HEK293 (cell line): ENCODE measurements at regions not wholly inside any gene's neighbourhood (a gene's known extent, or its start where the extent isn't known, plus 50 kb on each side); places are given as distances from the start of the nearest gene placed in this dataset.

Experiments used
- CTCF ChIA-PET: fragments of 350-600 bp; formaldehyde crosslinking; extraction: SDS; loops from one replicate; lab custom pipeline; 2021; ENCODE audit warnings: antibody characterized with exemption; lab: Yijun Ruan, JAX
- POLR2A ChIA-PET: fragments of 300-600 bp; formaldehyde crosslinking; extraction: SDS; loops from one replicate; lab custom pipeline; 2020; ENCODE audit warnings: antibody characterized with exemption, inconsistent platforms; lab: Yijun Ruan, JAX
- H3K27ac ChIP-seq: fragments of 200-500 bp; sonication (Bioruptor generic); 2 replicates; pipeline ENCODE4 v1.5.1; 2014; ENCODE audit warnings: low read depth, low read length, control low read depth, inconsistent platforms; ENCODE audit errors: extremely low read depth
- H3K36me3 ChIP-seq, 2 experiments: fragments of 200-500 bp in 1 of 2; sonication (Bioruptor generic) in 1 of 2; 1 replicate in 1 of 2; 2 replicates in 1 of 2; pipeline ENCODE4 v1.5.1; 2014 to 2017; ENCODE audit warnings: inconsistent platforms in 2 of 2, low read length in 2 of 2; ENCODE audit not compliant: control insufficient read depth in 2 of 2, insufficient read depth in 1 of 2
- H3K4me1 ChIP-seq: fragments of 200-500 bp; sonication (Bioruptor generic); 2 replicates; pipeline ENCODE4 v1.5.1; 2014; ENCODE audit warnings: mild to moderate bottlenecking, low read length, inconsistent platforms; ENCODE audit not compliant: control insufficient read depth, insufficient read depth
- H3K4me3 ChIP-seq: 2 replicates; pipeline ENCODE4 v1.5.1; 2011; ENCODE audit warnings: low read depth, mild to moderate bottlenecking, control low read depth, low read length, moderate library complexity
- H3K9me3 ChIP-seq: fragments of 200-500 bp; sonication (Bioruptor generic); 2 replicates; pipeline ENCODE4 v1.5.1; 2014; ENCODE audit warnings: low read depth, low read length, inconsistent platforms; ENCODE audit not compliant: control insufficient read depth, insufficient read depth
- AEBP2 ChIP-seq: fragments of 450-650 bp; formaldehyde crosslinking; IDR thresholded peaks from 2 replicates; pipeline ENCODE4 v1.5.1; 2016; ENCODE audit warnings: missing biosample characterization, missing genetic modification characterization, borderline replicate concordance
- IKZF3 ChIP-seq: fragments of 450-650 bp; IDR thresholded peaks from 2 replicates; pipeline ENCODE4 v1.5.0; 2018; ENCODE audit warnings: missing biosample characterization, mild to moderate bottlenecking, missing genetic modification characterization, moderate library complexity
- KLF16 ChIP-seq: fragments of 450-650 bp; formaldehyde crosslinking; IDR thresholded peaks from 2 replicates; pipeline ENCODE4 v1.5.1; 2017; ENCODE audit warnings: missing biosample characterization, missing genetic modification characterization
- SALL2 ChIP-seq: fragments of 450-650 bp; formaldehyde crosslinking; IDR thresholded peaks from 2 replicates; pipeline ENCODE4 v1.5.0; 2017; ENCODE audit warnings: missing biosample characterization, mild to moderate bottlenecking, missing genetic modification characterization, borderline replicate concordance
- SETDB1 ChIP-seq: IDR thresholded peaks from one replicate; pipeline ENCODE4 v1.6.1; 2017; ENCODE audit warnings: mild to moderate bottlenecking, low read length, moderate library complexity, mixed read lengths; ENCODE audit not compliant: insufficient read length
- TRIM28 ChIP-seq: IDR thresholded peaks from 2 replicates; pipeline ENCODE4 v1.6.1; 2011; ENCODE audit warnings: low read length, control low read depth, borderline replicate concordance
- ZBTB6 ChIP-seq: fragments of 450-650 bp; formaldehyde crosslinking; IDR thresholded peaks from 2 replicates; pipeline ENCODE4 v1.5.1; 2017; ENCODE audit warnings: missing biosample characterization, missing genetic modification characterization
- ZEB2 ChIP-seq: fragments of 450-650 bp; formaldehyde crosslinking; IDR thresholded peaks from 2 replicates; pipeline ENCODE4 v1.5.1; 2016; ENCODE audit warnings: missing biosample characterization, missing genetic modification characterization
- ZNF112 ChIP-seq: fragments of 450-650 bp; formaldehyde crosslinking; IDR thresholded peaks from 2 replicates; pipeline ENCODE4 v1.5.0; 2017; ENCODE audit warnings: missing biosample characterization, missing genetic modification characterization
- ZNF114 ChIP-seq: fragments of 450-650 bp; formaldehyde crosslinking; IDR thresholded peaks from 2 replicates; pipeline ENCODE4 v1.5.0; 2017; ENCODE audit warnings: missing biosample characterization, missing genetic modification characterization
- ZNF155 ChIP-seq: fragments of 450-650 bp; formaldehyde crosslinking; IDR thresholded peaks from 2 replicates; pipeline ENCODE4 v1.5.1; 2016; ENCODE audit warnings: missing biosample characterization, missing genetic modification characterization
- ZNF157 ChIP-seq: fragments of 450-650 bp; formaldehyde crosslinking; IDR thresholded peaks from 2 replicates; pipeline ENCODE4 v1.5.1; 2016; ENCODE audit warnings: missing biosample characterization, missing genetic modification characterization
- ZNF223 ChIP-seq: fragments of 450-650 bp; formaldehyde crosslinking; IDR thresholded peaks from 2 replicates; pipeline ENCODE4 v1.5.1; 2016; ENCODE audit warnings: missing biosample characterization, missing genetic modification characterization
- ZNF23 ChIP-seq: fragments of 450-650 bp; formaldehyde crosslinking; IDR thresholded peaks from 2 replicates; pipeline ENCODE4 v1.5.1; 2016; ENCODE audit warnings: missing biosample characterization, missing genetic modification characterization, borderline replicate concordance
- ZNF354C ChIP-seq: fragments of 450-650 bp; formaldehyde crosslinking; IDR thresholded peaks from 2 replicates; pipeline ENCODE4 v1.5.1; 2016; ENCODE audit warnings: missing biosample characterization, missing genetic modification characterization, low read depth, borderline replicate concordance
- ZNF366 ChIP-seq: fragments of 450-650 bp; formaldehyde crosslinking; conservative IDR thresholded peaks from 2 replicates; pipeline ENCODE4 v1.5.1; 2016; ENCODE audit warnings: missing biosample characterization, missing genetic modification characterization
- ZNF423 ChIP-seq: fragments of 450-650 bp; formaldehyde crosslinking; IDR thresholded peaks from 2 replicates; pipeline ENCODE4 v1.5.1; 2016; ENCODE audit warnings: missing biosample characterization, missing genetic modification characterization
- ZNF433 ChIP-seq: fragments of 450-650 bp; formaldehyde crosslinking; IDR thresholded peaks from 2 replicates; pipeline ENCODE4 v1.5.1; 2016; ENCODE audit warnings: missing biosample characterization, missing genetic modification characterization, low read depth
- ZNF473 ChIP-seq: fragments of 450-650 bp; formaldehyde crosslinking; IDR thresholded peaks from 2 replicates; pipeline ENCODE4 v1.5.1; 2017; ENCODE audit warnings: missing biosample characterization, missing genetic modification characterization
- ZNF48 ChIP-seq: fragments of 450-650 bp; formaldehyde crosslinking; IDR thresholded peaks from 2 replicates; pipeline ENCODE4 v1.5.1; 2016; ENCODE audit warnings: missing biosample characterization, missing genetic modification characterization
- ZNF514 ChIP-seq: fragments of 450-650 bp; formaldehyde crosslinking; IDR thresholded peaks from 2 replicates; pipeline ENCODE4 v1.5.1; 2016; ENCODE audit warnings: missing biosample characterization, missing genetic modification characterization
- ZNF548 ChIP-seq: fragments of 450-650 bp; formaldehyde crosslinking; IDR thresholded peaks from 2 replicates; pipeline ENCODE4 v1.5.1; 2016; ENCODE audit warnings: missing biosample characterization, missing genetic modification characterization
- ZNF555 ChIP-seq: fragments of 450-650 bp; formaldehyde crosslinking; conservative IDR thresholded peaks from 2 replicates; pipeline ENCODE4 v1.5.1; 2017; ENCODE audit warnings: missing biosample characterization, mild to moderate bottlenecking, missing genetic modification characterization, inconsistent platforms
- ZNF610 ChIP-seq: fragments of 450-650 bp; formaldehyde crosslinking; IDR thresholded peaks from 2 replicates; pipeline ENCODE4 v1.5.1; 2016; ENCODE audit warnings: missing biosample characterization, missing genetic modification characterization, borderline replicate concordance
- ZNF629 ChIP-seq: fragments of 450-650 bp; formaldehyde crosslinking; IDR thresholded peaks from 2 replicates; pipeline ENCODE4 v1.5.1; 2017; ENCODE audit warnings: missing biosample characterization, missing genetic modification characterization
- ZNF792 ChIP-seq: fragments of 450-650 bp; formaldehyde crosslinking; IDR thresholded peaks from 2 replicates; pipeline ENCODE4 v1.5.1; 2016; ENCODE audit warnings: missing biosample characterization, missing genetic modification characterization
- ZNF830 ChIP-seq: fragments of 450-650 bp; IDR thresholded peaks from 2 replicates; pipeline ENCODE4 v1.5.0; 2018; ENCODE audit warnings: missing biosample characterization, missing genetic modification characterization, low read depth, mild to moderate bottlenecking, moderate library complexity
- ZSCAN4 ChIP-seq: fragments of 450-650 bp; formaldehyde crosslinking; IDR thresholded peaks from 2 replicates; pipeline ENCODE4 v1.5.1; 2017; ENCODE audit warnings: missing biosample characterization, missing genetic modification characterization
- TF ChIP-seq, protein P1 (sequence below): fragments of 450-650 bp; formaldehyde crosslinking; IDR thresholded peaks from 2 replicates; pipeline ENCODE4 v1.5.1; 2016; ENCODE audit warnings: missing biosample characterization, missing genetic modification characterization, borderline replicate concordance
- TF ChIP-seq, protein P2 (sequence below): fragments of 450-650 bp; formaldehyde crosslinking; IDR thresholded peaks from 2 replicates; pipeline ENCODE4 v1.5.1; 2016; ENCODE audit warnings: missing biosample characterization, missing genetic modification characterization, low read depth

DNA sequence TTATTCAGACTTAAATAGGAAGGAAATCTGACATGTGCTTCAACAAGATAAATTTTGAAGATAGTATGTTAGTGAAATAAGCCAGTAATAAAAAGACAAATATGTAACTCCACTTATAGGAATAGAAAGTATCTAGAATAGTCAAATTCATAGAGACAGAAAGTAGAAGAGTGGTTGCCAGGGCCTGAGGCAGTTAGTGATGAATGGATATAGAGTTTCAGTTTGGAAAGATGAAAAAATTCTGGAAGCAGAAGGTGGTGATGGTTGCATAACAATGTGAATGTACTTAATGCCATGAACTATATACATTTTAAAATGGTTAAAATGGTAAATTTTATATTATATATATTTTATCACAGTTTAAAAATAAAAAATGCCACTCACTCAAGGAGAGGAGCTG lies 54.3 kb downstream of the HAND2 start:
- ChIA-PET POLR2A (no interaction called here), CTCF (no interaction called here)
- Histone ChIP-seq H3K9me3 (no peaks in the 10 kb centered on the region), H3K27ac (no peak overlapping the region), H3K4me3 (no peak overlapping the region), H3K4me1 (no peaks in the 10 kb centered on the region), H3K36me3 (no peaks in the 10 kb centered on the region)
- TF ChIP-seq AEBP2 (tag by site-specific recombination) (no peak), ZNF354C (no peak), ZNF112 (tag by site-specific recombination) (no peak), ZNF548 (tag by site-specific recombination) (no peak), TRIM28 (no peak), ZBTB6 (tag by site-specific recombination) (no peak), ZNF629 (tag by site-specific recombination) (no peak), ZEB2 (tag by site-specific recombination) (no peak), ZNF433 (tag by site-specific recombination) (no peak), SETDB1 (no peak), KLF16 (tag by site-specific recombination) (no peak), ZNF610 (tag by site-specific recombination) (no peak), ZNF555 (tag by site-specific recombination) (no peak), ZNF830 (tag by site-specific recombination) (no peak), ZNF223 (tag by site-specific recombination) (no peak), ZNF23 (no peak), ZNF114 (tag by site-specific recombination) (no peak), ZNF155 (tag by site-specific recombination) (no peak)
- TF ChIP-seq, protein P1, sequence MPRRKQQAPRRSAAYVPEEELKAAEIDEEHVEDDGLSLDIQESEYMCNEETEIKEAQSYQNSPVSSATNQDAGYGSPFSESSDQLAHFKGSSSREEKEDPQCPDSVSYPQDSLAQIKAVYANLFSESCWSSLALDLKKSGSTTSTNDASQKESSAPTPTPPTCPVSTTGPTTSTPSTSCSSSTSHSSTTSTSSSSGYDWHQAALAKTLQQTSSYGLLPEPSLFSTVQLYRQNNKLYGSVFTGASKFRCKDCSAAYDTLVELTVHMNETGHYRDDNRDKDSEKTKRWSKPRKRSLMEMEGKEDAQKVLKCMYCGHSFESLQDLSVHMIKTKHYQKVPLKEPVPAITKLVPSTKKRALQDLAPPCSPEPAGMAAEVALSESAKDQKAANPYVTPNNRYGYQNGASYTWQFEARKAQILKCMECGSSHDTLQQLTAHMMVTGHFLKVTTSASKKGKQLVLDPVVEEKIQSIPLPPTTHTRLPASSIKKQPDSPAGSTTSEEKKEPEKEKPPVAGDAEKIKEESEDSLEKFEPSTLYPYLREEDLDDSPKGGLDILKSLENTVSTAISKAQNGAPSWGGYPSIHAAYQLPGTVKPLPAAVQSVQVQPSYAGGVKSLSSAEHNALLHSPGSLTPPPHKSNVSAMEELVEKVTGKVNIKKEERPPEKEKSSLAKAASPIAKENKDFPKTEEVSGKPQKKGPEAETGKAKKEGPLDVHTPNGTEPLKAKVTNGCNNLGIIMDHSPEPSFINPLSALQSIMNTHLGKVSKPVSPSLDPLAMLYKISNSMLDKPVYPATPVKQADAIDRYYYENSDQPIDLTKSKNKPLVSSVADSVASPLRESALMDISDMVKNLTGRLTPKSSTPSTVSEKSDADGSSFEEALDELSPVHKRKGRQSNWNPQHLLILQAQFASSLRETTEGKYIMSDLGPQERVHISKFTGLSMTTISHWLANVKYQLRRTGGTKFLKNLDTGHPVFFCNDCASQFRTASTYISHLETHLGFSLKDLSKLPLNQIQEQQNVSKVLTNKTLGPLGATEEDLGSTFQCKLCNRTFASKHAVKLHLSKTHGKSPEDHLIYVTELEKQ (tag by site-specific recombination) = no peak

- H3K4me1 ChIP-seq = no peaks in the 10 kb centered on the region
- H3K4me3 ChIP-seq = no peak overlapping the region
- H3K27ac ChIP-seq = no peak overlapping the region
- CTCF ChIA-PET = interaction anchor here (0.6 kb wide), 1 partner anchor 685 kb away, joined by 4 read pairs; no protein-coding TSS in a partner anchor
- POLR2A ChIA-PET = no interaction called here
- H3K9me3 ChIP-seq = no peaks in the 10 kb centered on the region
- no peaks in the 10 kb centered on the region for H3K36me3 ChIP-seq
- TF ChIP-seq ZNF792 (tag by site-specific recombination) (no peak), ZNF423 (tag by site-specific recombination) (no peak), ZNF514 (tag by site-specific recombination) (no peak), ZNF48 (no peak), ZNF473 (no peak), ZSCAN4 (tag by site-specific recombination) (no peak), ZNF157 (tag by site-specific recombination) (no peak), ZNF366 (tag by site-specific recombination) (no peak), ZNF223 (tag by site-specific recombination) (no peak), SALL2 (tag by site-specific recombination) (no peak), IKZF3 (no peak)
- TF ChIP-seq, protein P2, sequence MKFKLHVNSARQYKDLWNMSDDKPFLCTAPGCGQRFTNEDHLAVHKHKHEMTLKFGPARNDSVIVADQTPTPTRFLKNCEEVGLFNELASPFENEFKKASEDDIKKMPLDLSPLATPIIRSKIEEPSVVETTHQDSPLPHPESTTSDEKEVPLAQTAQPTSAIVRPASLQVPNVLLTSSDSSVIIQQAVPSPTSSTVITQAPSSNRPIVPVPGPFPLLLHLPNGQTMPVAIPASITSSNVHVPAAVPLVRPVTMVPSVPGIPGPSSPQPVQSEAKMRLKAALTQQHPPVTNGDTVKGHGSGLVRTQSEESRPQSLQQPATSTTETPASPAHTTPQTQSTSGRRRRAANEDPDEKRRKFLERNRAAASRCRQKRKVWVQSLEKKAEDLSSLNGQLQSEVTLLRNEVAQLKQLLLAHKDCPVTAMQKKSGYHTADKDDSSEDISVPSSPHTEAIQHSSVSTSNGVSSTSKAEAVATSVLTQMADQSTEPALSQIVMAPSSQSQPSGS = no peak
These were observed 60.4 kb downstream of the HAND2 start for GRCh38 chr4:173469622-173470021.
